AG04450 (cell line): ENCODE measurements at regions not wholly inside any gene's neighbourhood (a gene's known extent, or its start where the extent isn't known, plus 50 kb on each side); places are given as distances from the start of the nearest gene placed in this dataset.

ENCODE experiments used
- CTCF ChIA-PET: fragments of 300-600, 350-600 bp; formaldehyde crosslinking; extraction: SDS; loops from one replicate; lab custom pipeline; 2022; ENCODE audit warnings: antibody characterized with exemption, inconsistent platforms; lab: Charles Lee
- POLR2A ChIA-PET: fragments of 350-600 bp; formaldehyde crosslinking; extraction: SDS; loops from one replicate; lab custom pipeline; 2021; ENCODE audit warnings: antibody characterized with exemption, inconsistent platforms; lab: Yijun Ruan, JAX
- DNase-seq: peaks from one replicate; pipeline ENCODE4 v3.0.0-alpha.2; 2011; ENCODE audit warnings: low read depth, low spot score
- H3K27ac ChIP-seq: one replicate; pipeline ENCODE4 v1.5.1; 2012; ENCODE audit warnings: low read depth, low read length, control low read depth
- H3K27me3 ChIP-seq: one replicate; pipeline ENCODE4 v1.6.0; 2012; ENCODE audit warnings: low read length; ENCODE audit not compliant: control insufficient read depth, insufficient read depth
- H3K4me3 ChIP-seq: 2 replicates; pipeline ENCODE4 v1.5.1; 2011; ENCODE audit warnings: mild to moderate bottlenecking, low read depth, low read length, control low read depth
- H3K9me3 ChIP-seq: 2 replicates; pipeline ENCODE4 v1.5.1; 2012; ENCODE audit warnings: low read length; ENCODE audit not compliant: control insufficient read depth, insufficient read depth
- TF ChIP-seq, protein P1 (sequence below): IDR thresholded peaks from 2 replicates; pipeline ENCODE4 v1.5.1; 2011; ENCODE audit warnings: low read depth, low read length, control low read depth, inconsistent platforms

DNA sequence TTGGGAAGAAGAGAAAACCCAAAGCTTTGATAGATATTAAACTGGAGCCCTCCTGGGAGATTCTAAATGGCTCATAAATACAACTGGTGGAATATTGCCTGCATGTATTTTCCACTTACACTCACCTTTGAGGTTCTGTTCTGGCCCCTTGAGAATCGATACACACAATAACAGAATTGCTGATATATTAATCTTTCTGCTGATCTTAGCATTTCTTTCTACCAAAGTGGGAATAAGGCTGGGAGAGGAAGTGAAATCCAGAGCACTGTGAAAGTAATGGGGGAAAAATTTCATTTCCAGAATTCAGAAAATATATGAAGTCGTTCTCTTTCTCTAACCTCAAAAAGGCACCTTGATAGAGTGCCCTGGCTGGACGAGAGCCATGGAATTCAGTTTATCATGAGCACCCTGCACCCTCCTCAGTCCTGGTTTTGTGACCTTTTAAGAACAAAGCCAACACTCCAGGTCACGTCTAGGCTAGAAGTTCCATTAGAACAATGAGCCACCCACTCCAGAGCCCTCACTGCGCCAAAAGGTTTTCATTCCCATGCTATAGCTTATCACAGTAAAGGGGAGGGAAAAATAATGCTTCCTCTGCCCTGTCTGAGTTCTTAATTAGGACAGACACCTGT is 244.5 kb downstream of the CD83 start:
- TF ChIP-seq, protein P1, sequence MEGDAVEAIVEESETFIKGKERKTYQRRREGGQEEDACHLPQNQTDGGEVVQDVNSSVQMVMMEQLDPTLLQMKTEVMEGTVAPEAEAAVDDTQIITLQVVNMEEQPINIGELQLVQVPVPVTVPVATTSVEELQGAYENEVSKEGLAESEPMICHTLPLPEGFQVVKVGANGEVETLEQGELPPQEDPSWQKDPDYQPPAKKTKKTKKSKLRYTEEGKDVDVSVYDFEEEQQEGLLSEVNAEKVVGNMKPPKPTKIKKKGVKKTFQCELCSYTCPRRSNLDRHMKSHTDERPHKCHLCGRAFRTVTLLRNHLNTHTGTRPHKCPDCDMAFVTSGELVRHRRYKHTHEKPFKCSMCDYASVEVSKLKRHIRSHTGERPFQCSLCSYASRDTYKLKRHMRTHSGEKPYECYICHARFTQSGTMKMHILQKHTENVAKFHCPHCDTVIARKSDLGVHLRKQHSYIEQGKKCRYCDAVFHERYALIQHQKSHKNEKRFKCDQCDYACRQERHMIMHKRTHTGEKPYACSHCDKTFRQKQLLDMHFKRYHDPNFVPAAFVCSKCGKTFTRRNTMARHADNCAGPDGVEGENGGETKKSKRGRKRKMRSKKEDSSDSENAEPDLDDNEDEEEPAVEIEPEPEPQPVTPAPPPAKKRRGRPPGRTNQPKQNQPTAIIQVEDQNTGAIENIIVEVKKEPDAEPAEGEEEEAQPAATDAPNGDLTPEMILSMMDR, result no peak
- ChIA-PET POLR2A (no interaction called here), CTCF (no interaction called here)
- H3K27ac ChIP-seq, result no peak overlapping the region
- no peak for DNase-seq
- peaks cover 14% of the 10 kb centered on the region for H3K27me3 ChIP-seq
- no peak overlapping the region for H3K4me3 ChIP-seq
- H3K9me3 ChIP-seq, result no peaks in the 10 kb centered on the region

DNA sequence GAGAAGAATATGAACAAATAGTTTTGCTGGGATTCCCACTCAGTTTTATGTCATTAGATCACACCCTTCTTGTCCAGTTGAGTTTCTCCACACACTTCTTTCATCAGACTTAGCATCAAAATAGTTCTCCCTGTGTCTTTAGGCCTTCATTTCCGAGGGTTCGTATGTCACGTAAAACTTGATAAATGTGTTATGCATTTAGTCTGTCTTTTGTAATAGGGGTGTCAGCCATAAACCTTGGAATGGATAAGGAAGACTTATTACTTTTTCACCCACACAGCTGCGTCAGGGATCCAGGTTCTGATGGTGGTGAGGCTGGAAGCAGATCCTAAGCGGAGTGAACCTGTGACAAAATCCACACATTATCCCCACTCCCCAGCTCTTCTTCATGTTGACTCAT is 246.8 kb downstream of the CD83 start:
- Histone ChIP-seq H3K4me3 (no peak overlapping the region), H3K27me3 (peaks cover 5% of the 10 kb centered on the region), H3K9me3 (no peaks in the 10 kb centered on the region), H3K27ac (no peak overlapping the region)
- POLR2A ChIA-PET, result no interaction called here
- CTCF ChIA-PET, result no interaction called here
- TF ChIP-seq, protein P1, result no peak
- DNase-seq, result no peak

DNA sequence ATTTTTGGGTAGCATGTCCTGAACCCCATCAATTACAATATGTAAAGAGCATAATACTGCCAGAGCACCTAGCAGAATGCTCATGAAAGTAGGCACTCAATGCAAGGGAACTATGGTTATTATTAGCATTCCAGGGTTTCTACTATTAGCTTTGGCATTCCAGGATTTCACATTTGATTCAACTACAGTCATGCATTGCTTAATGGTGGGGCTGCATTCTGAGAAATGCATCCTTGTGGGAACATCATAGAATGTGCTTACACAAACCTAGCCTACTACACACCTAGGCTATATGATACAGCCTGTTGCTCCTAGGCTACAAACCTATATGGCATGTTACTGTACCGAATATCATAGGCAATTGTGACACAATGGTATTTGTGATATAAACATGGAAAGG is 247.8 kb downstream of the CD83 start:
- Histone ChIP-seq H3K4me3 (no peak overlapping the region), H3K9me3 (no peaks in the 10 kb centered on the region), H3K27ac (no peak overlapping the region), H3K27me3 (peaks cover 5% of the 10 kb centered on the region)
- peak; percentile 26 for DNase-seq
- ChIA-PET POLR2A (no interaction called here), CTCF (no interaction called here)
- TF ChIP-seq, protein P1, result no peak

DNA sequence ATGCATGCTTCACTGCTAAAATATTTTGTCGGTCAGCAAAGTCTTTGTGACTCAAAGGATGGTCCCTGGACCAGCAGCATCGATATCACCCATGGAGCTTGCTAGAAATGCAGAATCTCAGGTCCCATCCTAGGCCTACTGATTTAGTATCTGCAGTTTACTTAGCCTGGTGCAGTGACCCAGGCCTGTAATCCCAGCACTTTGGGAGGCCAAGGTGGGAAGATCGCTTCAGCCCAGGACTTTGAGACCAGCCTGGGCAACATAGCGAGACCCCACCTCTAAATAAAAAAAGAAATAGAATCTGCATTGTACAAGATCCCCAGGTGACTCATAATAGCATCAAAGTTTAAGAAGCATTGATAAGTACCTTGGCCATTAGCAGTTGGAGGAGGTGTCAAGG is 248.7 kb downstream of the CD83 start:
- H3K27me3 ChIP-seq, result peaks cover 5% of the 10 kb centered on the region
- TF ChIP-seq, protein P1, result no peak
- CTCF ChIA-PET, result no interaction called here
- H3K9me3 ChIP-seq, result no peaks in the 10 kb centered on the region
- no peak overlapping the region for H3K4me3 ChIP-seq
- DNase-seq, result no peak
- no peak overlapping the region for H3K27ac ChIP-seq
- POLR2A ChIA-PET, result no interaction called here

DNA sequence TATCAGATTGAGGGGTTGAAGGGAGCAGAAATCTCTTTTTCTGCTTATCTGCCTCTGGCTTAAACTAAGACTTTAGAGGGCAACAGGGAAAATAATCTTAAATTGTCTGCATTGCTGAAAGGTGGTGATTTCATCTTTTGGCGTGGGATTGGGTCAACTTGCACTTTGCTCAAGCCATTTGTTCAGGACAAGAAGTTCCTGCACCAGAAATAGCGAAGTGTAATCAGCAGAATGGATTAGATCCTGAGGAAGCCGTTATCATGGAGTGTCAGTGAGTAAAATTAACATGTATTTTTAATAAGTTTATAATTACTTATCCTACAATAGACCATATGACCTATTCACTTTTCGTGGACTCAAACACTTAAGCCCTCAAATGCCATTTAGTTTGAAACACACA is 249.3 kb downstream of the CD83 start:
- Histone ChIP-seq H3K4me3 (no peak overlapping the region), H3K9me3 (no peaks in the 10 kb centered on the region), H3K27ac (no peak overlapping the region), H3K27me3 (peaks cover 3% of the 10 kb centered on the region)
- ChIA-PET CTCF (no interaction called here), POLR2A (no interaction called here)
- DNase-seq, result no peak
- TF ChIP-seq, protein P1, result no peak
